ENCODE measurements at regions not wholly inside any gene's neighbourhood (a gene's known extent, or its start where the extent isn't known, plus 50 kb on each side); places are given as distances from the start of the nearest gene placed in this dataset.

GRCh38 chr14:49199159-49199558 is 387.0 kb downstream of the RPS29 start:
- no peaks in the 10 kb centered on the region for H3K9me3 ChIP-seq
- no peaks in the 10 kb centered on the region for H3K27me3 ChIP-seq
- H3K36me3 ChIP-seq = no peaks in the 10 kb centered on the region
- WGBS, 2 donors = 32 to 43% methylated on average over 4 of the region's 4 CpGs
- H3K4me1 ChIP-seq = no peaks in the 10 kb centered on the region
- intact Hi-C loops (cut with DNase I) = no loop called here
- FAIRE-seq = no peak
- no peak overlapping the region for H3K4me3 ChIP-seq
- no peak overlapping the region for H3K27ac ChIP-seq
- ATAC-seq = no peak
- TF ChIP-seq, protein P1, sequence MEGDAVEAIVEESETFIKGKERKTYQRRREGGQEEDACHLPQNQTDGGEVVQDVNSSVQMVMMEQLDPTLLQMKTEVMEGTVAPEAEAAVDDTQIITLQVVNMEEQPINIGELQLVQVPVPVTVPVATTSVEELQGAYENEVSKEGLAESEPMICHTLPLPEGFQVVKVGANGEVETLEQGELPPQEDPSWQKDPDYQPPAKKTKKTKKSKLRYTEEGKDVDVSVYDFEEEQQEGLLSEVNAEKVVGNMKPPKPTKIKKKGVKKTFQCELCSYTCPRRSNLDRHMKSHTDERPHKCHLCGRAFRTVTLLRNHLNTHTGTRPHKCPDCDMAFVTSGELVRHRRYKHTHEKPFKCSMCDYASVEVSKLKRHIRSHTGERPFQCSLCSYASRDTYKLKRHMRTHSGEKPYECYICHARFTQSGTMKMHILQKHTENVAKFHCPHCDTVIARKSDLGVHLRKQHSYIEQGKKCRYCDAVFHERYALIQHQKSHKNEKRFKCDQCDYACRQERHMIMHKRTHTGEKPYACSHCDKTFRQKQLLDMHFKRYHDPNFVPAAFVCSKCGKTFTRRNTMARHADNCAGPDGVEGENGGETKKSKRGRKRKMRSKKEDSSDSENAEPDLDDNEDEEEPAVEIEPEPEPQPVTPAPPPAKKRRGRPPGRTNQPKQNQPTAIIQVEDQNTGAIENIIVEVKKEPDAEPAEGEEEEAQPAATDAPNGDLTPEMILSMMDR (IDR thresholded peaks at IDR 0.05) = no peak
- DNase-seq = no peak

DNA sequence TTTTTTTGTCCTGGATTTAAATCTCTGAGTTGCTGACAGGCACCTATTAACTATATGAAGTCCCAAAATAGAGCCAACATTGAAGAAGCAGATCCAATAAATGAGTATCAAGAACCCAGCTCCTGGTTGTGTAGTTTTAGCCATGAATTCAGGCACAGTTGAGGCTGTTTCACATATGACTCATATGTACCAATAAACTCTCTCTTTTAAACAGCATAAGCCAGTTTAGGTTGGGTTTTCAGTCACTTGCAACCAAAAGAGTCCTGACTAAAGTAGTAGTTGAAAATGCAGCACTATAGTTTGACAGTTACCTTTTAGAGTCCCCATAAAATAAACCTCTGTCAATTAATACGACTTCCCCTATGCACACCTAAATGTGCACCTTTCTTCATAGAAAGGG is 389.9 kb downstream of the RPS29 start:
- ATAC-seq = no peak
- Histone ChIP-seq H3K4me1 (no peaks in the 10 kb centered on the region), H3K9me3 (no peaks in the 10 kb centered on the region), H3K4me3 (no peak overlapping the region), H3K36me3 (no peaks in the 10 kb centered on the region), H3K27ac (no peak overlapping the region), H3K27me3 (no peaks in the 10 kb centered on the region)
- TF ChIP-seq, protein P1 (IDR thresholded peaks at IDR 0.05) = no peak
- intact Hi-C loops (cut with DNase I) = no loop called here
- FAIRE-seq = no peak
- 58 to 71% methylated on average over 1 of the region's 1 CpG for WGBS, 2 donors
- DNase-seq = no peak

DNA sequence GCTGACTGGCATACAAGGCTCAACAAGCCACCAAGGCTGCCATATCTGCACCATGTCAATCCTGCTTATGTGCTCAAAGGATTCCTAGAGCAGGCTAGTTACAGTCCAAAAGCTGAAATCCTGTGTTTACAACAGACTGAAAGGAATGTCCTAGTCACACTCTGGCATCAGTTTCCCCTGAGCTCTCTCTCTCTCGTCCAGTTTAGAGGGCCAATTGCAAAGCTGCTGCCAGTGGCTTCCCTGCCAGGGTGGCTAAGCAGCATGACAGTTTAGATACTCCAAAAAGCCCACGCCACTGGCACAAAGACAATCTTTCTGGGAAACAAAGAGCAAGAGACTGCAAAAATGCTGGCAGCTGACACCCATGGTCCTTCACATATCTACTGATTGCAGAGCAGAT is 392.1 kb downstream of the RPS29 start:
- no peaks in the 10 kb centered on the region for H3K36me3 ChIP-seq
- no peaks in the 10 kb centered on the region for H3K4me1 ChIP-seq
- no peak for FAIRE-seq
- TF ChIP-seq, protein P1 (IDR thresholded peaks at IDR 0.05) = no peak
- no peak overlapping the region for H3K27ac ChIP-seq
- peak in 1 of 4 donors; percentile 37 for ATAC-seq
- no peak overlapping the region for H3K4me3 ChIP-seq
- intact Hi-C loops (cut with DNase I) = no loop called here
- H3K9me3 ChIP-seq = no peaks in the 10 kb centered on the region
- WGBS, 2 donors = 40 to 45% methylated on average over 2 of the region's 2 CpGs
- DNase-seq = no peak
- no peaks in the 10 kb centered on the region for H3K27me3 ChIP-seq

- DNase-seq = no peak
- H3K4me3 ChIP-seq = no peak overlapping the region
- H3K9me3 ChIP-seq = no peaks in the 10 kb centered on the region
- H3K27me3 ChIP-seq = no peaks in the 10 kb centered on the region
- no peak for FAIRE-seq
- TF ChIP-seq, protein P1 (IDR thresholded peaks at IDR 0.05) = no peak
- no peaks in the 10 kb centered on the region for H3K4me1 ChIP-seq
- H3K36me3 ChIP-seq = no peaks in the 10 kb centered on the region
- intact Hi-C loops (cut with DNase I) = no loop called here
- no peak overlapping the region for H3K27ac ChIP-seq
- no peak for ATAC-seq
- 43 to 57% methylated on average over 7 of the region's 7 CpGs for WGBS, 2 donors
Measured at GRCh38 chr14:49193332-49194065, 392.7 kb downstream of the RPS29 start.

GRCh38 chr14:49191380-49191779 is 394.8 kb downstream of the RPS29 start:
- no peak for DNase-seq
- intact Hi-C loops (cut with DNase I) = no loop called here
- no peak for ATAC-seq
- Histone ChIP-seq H3K27ac (no peak overlapping the region), H3K9me3 (no peaks in the 10 kb centered on the region), H3K4me1 (no peaks in the 10 kb centered on the region), H3K4me3 (no peak overlapping the region), H3K36me3 (no peaks in the 10 kb centered on the region), H3K27me3 (no peaks in the 10 kb centered on the region)
- TF ChIP-seq, protein P1 (IDR thresholded peaks at IDR 0.05) = no peak
- 66 to 78% methylated on average over 5 of the region's 5 CpGs for WGBS, 2 donors
- no peak for FAIRE-seq

All from pancreas (tissue), 10 donors.